Stimulated activated CD8-positive, alpha-beta memory T cell treated with anti-CD3 and anti-CD28 coated beads, Interleukin-7, amount 100 ng/mL, for 4 hours (primary cell): ENCODE measurements at regions not wholly inside any gene's neighbourhood (a gene's known extent, or its start where the extent isn't known, plus 50 kb on each side); places are given as distances from the start of the nearest gene placed in this dataset.

Source experiments
- DNase-seq, 2 donors: peaks; one replicate each; pipeline ENCODE4 v3.0.0-alpha.2; 2020; ENCODE audit warnings: low read depth in 2 of 2

DNA sequence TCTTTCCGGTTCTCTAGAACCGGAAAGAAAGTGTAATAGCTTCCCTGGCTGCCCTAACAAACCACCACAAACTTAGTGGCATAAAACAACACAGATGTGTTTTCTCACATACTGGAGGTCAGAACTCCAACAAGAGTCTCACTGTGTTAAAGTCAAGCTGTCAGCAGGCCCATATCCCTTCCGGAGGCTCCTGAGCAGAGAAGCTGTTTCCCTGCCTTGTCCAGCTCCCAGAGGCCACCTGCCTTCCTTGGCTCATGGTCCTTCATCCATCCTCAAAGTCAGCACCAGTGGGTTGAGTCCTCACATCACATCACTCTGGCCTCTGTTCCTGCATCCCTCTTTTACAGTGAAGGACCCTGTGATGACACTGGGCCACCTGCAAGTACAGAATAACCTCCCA lies 49.8 kb upstream of the HMX1 start:
- DNase-seq, result no peak
